ENCODE measurements at regions not wholly inside any gene's neighbourhood (a gene's known extent, or its start where the extent isn't known, plus 50 kb on each side); places are given as distances from the start of the nearest gene placed in this dataset.

DNA sequence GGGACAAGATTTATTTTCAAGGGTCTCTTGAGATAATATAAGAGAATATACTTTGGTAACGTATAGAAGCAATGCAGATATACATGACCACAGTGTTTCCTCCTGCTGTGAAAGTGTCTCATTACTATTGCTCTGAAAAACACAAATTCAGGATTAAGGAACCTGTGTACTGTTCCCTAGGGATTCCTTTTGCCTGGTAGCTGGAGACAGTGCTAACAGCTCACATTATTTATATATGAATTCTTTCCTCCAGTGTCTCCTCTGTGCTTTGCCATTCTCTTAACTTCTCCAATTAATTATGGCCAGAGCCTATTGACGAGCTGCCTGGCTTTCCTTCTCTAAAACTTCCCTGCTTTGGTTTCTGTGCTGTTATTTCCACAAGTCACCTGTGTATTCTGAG lies 235.4 kb downstream of the OTOL1 start:
- Histone ChIP-seq H3K9me3 (ENCODE audit: severe bottlenecking) (no peaks in the 10 kb centered on the region), H3K27ac (ENCODE audit: poor library complexity, severe bottlenecking) (no peak overlapping the region), H3K27me3 (ENCODE audit: insufficient read depth, poor library complexity, severe bottlenecking) (no peaks in the 10 kb centered on the region), H3K36me3 (ENCODE audit: low read depth) (no peaks in the 10 kb centered on the region), H3K4me3 (ENCODE audit: severe bottlenecking) (no peak overlapping the region), H3K4me1 (ENCODE audit: insufficient read depth, poor library complexity, severe bottlenecking) (no peaks in the 10 kb centered on the region)
- DNase-seq (ENCODE audit: low spot score) (no peak), ATAC-seq (ENCODE audit: low read depth) (no peak)
- TF ChIP-seq CTCF (IDR thresholded peaks at IDR 0.05; ENCODE audit: poor library complexity, severe bottlenecking): no peak

GRCh38 chr3:161737171-161737570 lies 240.6 kb downstream of the OTOL1 start:
- DNase-seq (ENCODE audit: low spot score) (no peak), ATAC-seq (ENCODE audit: low read depth) (no peak)
- no peaks in the 10 kb centered on the region for H3K4me1 ChIP-seq (ENCODE audit: insufficient read depth, poor library complexity, severe bottlenecking)
- H3K36me3 ChIP-seq (ENCODE audit: low read depth): no peaks in the 10 kb centered on the region
- no peak overlapping the region for H3K4me3 ChIP-seq (ENCODE audit: severe bottlenecking)
- H3K27me3 ChIP-seq (ENCODE audit: insufficient read depth, poor library complexity, severe bottlenecking): no peaks in the 10 kb centered on the region
- no peak overlapping the region for H3K27ac ChIP-seq (ENCODE audit: poor library complexity, severe bottlenecking)
- TF ChIP-seq CTCF (IDR thresholded peaks at IDR 0.05; ENCODE audit: poor library complexity, severe bottlenecking): no peak
- no peaks in the 10 kb centered on the region for H3K9me3 ChIP-seq (ENCODE audit: severe bottlenecking)

DNA sequence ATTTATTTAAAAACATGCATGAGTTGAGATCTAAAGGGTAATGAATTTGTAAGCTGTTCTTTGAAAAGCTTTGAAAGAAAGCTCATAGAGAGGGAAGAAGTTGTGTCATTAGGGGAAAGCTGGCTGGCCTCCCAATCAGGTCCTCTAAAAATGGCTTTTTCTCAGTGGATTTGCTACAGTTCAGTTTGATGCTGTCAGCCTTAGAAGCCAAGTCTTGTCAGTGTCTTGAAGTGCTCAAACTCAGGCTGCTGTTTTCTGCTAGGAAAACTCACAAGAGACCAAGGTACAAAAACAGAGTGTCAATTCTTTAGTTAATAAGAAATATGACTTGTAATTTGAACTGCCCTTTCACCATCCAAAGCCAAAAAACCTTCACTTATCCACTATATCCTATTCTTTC lies 243.8 kb downstream of the OTOL1 start:
- ATAC-seq (ENCODE audit: low read depth) (no peak), DNase-seq (ENCODE audit: low spot score) (no peak)
- Histone ChIP-seq H3K9me3 (ENCODE audit: severe bottlenecking) (no peaks in the 10 kb centered on the region), H3K27me3 (ENCODE audit: insufficient read depth, poor library complexity, severe bottlenecking) (no peaks in the 10 kb centered on the region), H3K27ac (ENCODE audit: poor library complexity, severe bottlenecking) (no peak overlapping the region), H3K4me3 (ENCODE audit: severe bottlenecking) (no peak overlapping the region), H3K36me3 (ENCODE audit: low read depth) (no peaks in the 10 kb centered on the region), H3K4me1 (ENCODE audit: insufficient read depth, poor library complexity, severe bottlenecking) (no peaks in the 10 kb centered on the region)
- no peak for TF ChIP-seq CTCF (IDR thresholded peaks at IDR 0.05; ENCODE audit: poor library complexity, severe bottlenecking)

GRCh38 chr3:161744366-161744765 lies 247.8 kb downstream of the OTOL1 start:
- Histone ChIP-seq H3K9me3 (ENCODE audit: severe bottlenecking) (no peaks in the 10 kb centered on the region), H3K27ac (ENCODE audit: poor library complexity, severe bottlenecking) (no peak overlapping the region), H3K27me3 (ENCODE audit: insufficient read depth, poor library complexity, severe bottlenecking) (no peaks in the 10 kb centered on the region), H3K4me1 (ENCODE audit: insufficient read depth, poor library complexity, severe bottlenecking) (no peaks in the 10 kb centered on the region), H3K4me3 (ENCODE audit: severe bottlenecking) (no peak overlapping the region), H3K36me3 (ENCODE audit: low read depth) (no peaks in the 10 kb centered on the region)
- TF ChIP-seq CTCF (IDR thresholded peaks at IDR 0.05; ENCODE audit: poor library complexity, severe bottlenecking): no peak
- ATAC-seq (ENCODE audit: low read depth) (no peak), DNase-seq (ENCODE audit: low spot score) (no peak)

DNA sequence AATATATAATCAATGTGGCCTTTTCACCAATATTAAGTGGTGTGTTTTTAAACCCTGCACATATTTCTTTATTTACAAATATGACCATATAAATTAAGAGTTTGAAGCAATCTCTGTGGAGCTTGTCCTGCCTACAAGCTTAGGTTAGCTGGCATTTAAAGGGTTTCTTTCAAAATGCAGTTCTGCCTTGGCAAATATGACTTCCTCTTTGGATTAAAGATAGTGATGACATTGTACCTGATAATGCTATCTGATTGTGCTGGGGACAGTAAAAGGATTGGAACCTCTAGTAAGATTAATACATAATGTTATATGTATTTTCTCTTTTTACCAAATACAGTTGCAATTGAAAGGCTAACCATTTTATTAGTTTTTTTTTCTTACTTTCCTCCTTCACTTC lies 249.1 kb downstream of the OTOL1 start:
- H3K9me3 ChIP-seq (ENCODE audit: severe bottlenecking): no peaks in the 10 kb centered on the region
- ATAC-seq (ENCODE audit: low read depth) (no peak), DNase-seq (ENCODE audit: low spot score) (no peak)
- no peaks in the 10 kb centered on the region for H3K4me1 ChIP-seq (ENCODE audit: insufficient read depth, poor library complexity, severe bottlenecking)
- H3K27me3 ChIP-seq (ENCODE audit: insufficient read depth, poor library complexity, severe bottlenecking): no peaks in the 10 kb centered on the region
- H3K27ac ChIP-seq (ENCODE audit: poor library complexity, severe bottlenecking): no peak overlapping the region
- H3K36me3 ChIP-seq (ENCODE audit: low read depth): no peaks in the 10 kb centered on the region
- H3K4me3 ChIP-seq (ENCODE audit: severe bottlenecking): no peak overlapping the region
- no peak for TF ChIP-seq CTCF (IDR thresholded peaks at IDR 0.05; ENCODE audit: poor library complexity, severe bottlenecking)

Measured in RWPE2 (cell line).